Endothelial cell of umbilical vein (primary cell): ENCODE measurements at regions not wholly inside any gene's neighbourhood (a gene's known extent, or its start where the extent isn't known, plus 50 kb on each side); places are given as distances from the start of the nearest gene placed in this dataset.

Experiments used
- BruUV-seq: library from RNA; stranded (reverse); fragments of 400-500 nt; replicated peaks from 2 replicates; lab custom pipeline; 2021; lab: Mats Ljungman, UMichigan
- CTCF ChIA-PET: fragments of 300-600, 350-600 bp; sonication (Branson Sonifier 250); formaldehyde crosslinking; loops from one replicate; lab custom pipeline; 2021; ENCODE audit warnings: antibody characterized with exemption, inconsistent platforms; lab: Charles Lee
- POLR2A ChIA-PET: fragments of 300-600, 350-600 bp; sonication (Branson Sonifier 250); formaldehyde crosslinking; loops from one replicate; lab custom pipeline; 2021; ENCODE audit warnings: antibody characterized with exemption, inconsistent platforms; lab: Charles Lee
- DNase-seq: peaks from one replicate; pipeline ENCODE4 v3.0.0-alpha.2; 2011; ENCODE audit warnings: low read depth, low spot score
- FAIRE-seq: peaks from 2 replicates; lab custom pipeline; 2011; peaks lifted over from hg19 to GRCh38; lab: Jason Lieb, UNC
- H2AFZ ChIP-seq: 2 replicates; pipeline ENCODE4 v1.6.0; 2012; ENCODE audit warnings: low read depth, low read length, control low read depth, inconsistent platforms
- H3K27ac ChIP-seq: 2 replicates; pipeline ENCODE4 v1.5.1; 2011; ENCODE audit warnings: low read depth, mild to moderate bottlenecking, control low read depth, low read length, moderate library complexity; ENCODE audit not compliant: insufficient read depth
- H3K27me3 ChIP-seq, 2 experiments: 2 replicates each; pipeline versions ENCODE4 v1.6.0 to v1.6.1; 2011; ENCODE audit warnings: low read length in 2 of 2, mixed read lengths in 1 of 2; ENCODE audit not compliant: control insufficient read depth in 2 of 2, insufficient read depth in 2 of 2
- H3K36me3 ChIP-seq, 2 experiments: 2 replicates in 1 of 2; 3 replicates in 1 of 2; pipeline ENCODE4 v1.5.1; 2011; ENCODE audit warnings: low read length in 2 of 2, mild to moderate bottlenecking in 1 of 2, moderate library complexity in 1 of 2; ENCODE audit not compliant: control insufficient read depth in 2 of 2, insufficient read depth in 2 of 2; ENCODE audit errors: extremely low read depth in 1 of 2
- H3K4me1 ChIP-seq: 3 replicates; pipeline ENCODE4 v1.5.1; 2011; ENCODE audit warnings: mild to moderate bottlenecking, low read length; ENCODE audit not compliant: control insufficient read depth, insufficient read depth; ENCODE audit errors: extremely low read depth
- H3K4me2 ChIP-seq: 2 replicates; pipeline ENCODE4 v1.6.1; 2011; ENCODE audit warnings: low read length, control low read depth, mixed read lengths; ENCODE audit not compliant: insufficient read depth
- H3K4me3 ChIP-seq, 3 experiments: fragments of 200-600 bp in 1 of 3; sonication (generic), shearing (Covaris generic) in 1 of 3; replicated peaks in 1 of 3; 2 replicates each; pipeline ENCODE4 v1.5.1; 2011 to 2016; ENCODE audit warnings: control low read depth in 3 of 3, low read length in 3 of 3, mild to moderate bottlenecking in 2 of 3, inconsistent platforms in 1 of 3, low read depth in 1 of 3, moderate library complexity in 1 of 3; ENCODE audit not compliant: insufficient read depth in 1 of 3
- H3K79me2 ChIP-seq: 2 replicates; pipeline ENCODE4 v1.6.0; 2012; ENCODE audit warnings: low read length, inconsistent platforms; ENCODE audit not compliant: control insufficient read depth, insufficient read depth
- H3K9ac ChIP-seq: replicated peaks from 2 replicates; pipeline ENCODE3; 2011; ENCODE audit warnings: low read length, control low read depth; ENCODE audit not compliant: insufficient read depth; ENCODE audit errors: extremely low read depth
- H3K9me1 ChIP-seq: replicated peaks from 3 replicates; pipeline ENCODE4 v1.6.0; 2011; ENCODE audit warnings: mild to moderate bottlenecking, low read length; ENCODE audit not compliant: control insufficient read depth, insufficient read depth; ENCODE audit errors: extremely low read depth
- H3K9me3 ChIP-seq: replicated peaks from 2 replicates; pipeline ENCODE4 v1.5.1; 2012; ENCODE audit warnings: low read length, inconsistent platforms; ENCODE audit not compliant: control insufficient read depth, insufficient read depth
- H4K20me1 ChIP-seq: replicated peaks from 2 replicates; pipeline ENCODE3; 2011; ENCODE audit warnings: mild to moderate bottlenecking, low read length; ENCODE audit not compliant: control insufficient read depth, insufficient read depth; ENCODE audit errors: extremely low read depth
- EZH2 ChIP-seq: IDR thresholded peaks from 2 replicates; pipeline ENCODE4 v1.6.1; 2012; ENCODE audit warnings: borderline replicate concordance, low read depth, mild to moderate bottlenecking, moderate library complexity, low read length, inconsistent platforms; ENCODE audit not compliant: severe bottlenecking
- FOS ChIP-seq: IDR thresholded peaks from 2 replicates; pipeline ENCODE4 v1.6.1; 2011; ENCODE audit warnings: mild to moderate bottlenecking, low read length, moderate library complexity, borderline replicate concordance; ENCODE audit not compliant: insufficient read depth
- GATA2 ChIP-seq: IDR thresholded peaks from 2 replicates; pipeline ENCODE4 v1.7.0; 2011; ENCODE audit warnings: low read depth, mild to moderate bottlenecking, moderate library complexity, mixed read lengths, low read length; ENCODE audit not compliant: insufficient read length, insufficient read depth
- JUN ChIP-seq: IDR thresholded peaks from 2 replicates; pipeline ENCODE4 v1.6.1; 2011; ENCODE audit warnings: borderline replicate concordance, low read depth; ENCODE audit not compliant: insufficient read length, insufficient read depth
- MAX ChIP-seq: IDR thresholded peaks from 2 replicates; pipeline ENCODE4 v1.6.1; 2011; ENCODE audit not compliant: insufficient read depth, insufficient read length
- MYC ChIP-seq: IDR thresholded peaks from one replicate; pipeline ENCODE4 v1.6.1; 2011; ENCODE audit warnings: mild to moderate bottlenecking, low read depth, low read length
- POLR2A ChIP-seq: IDR thresholded peaks from 2 replicates; pipeline ENCODE4 v1.6.1; 2012; ENCODE audit warnings: low read depth, mild to moderate bottlenecking, control low read depth, low read length
- POLR2AphosphoS5 ChIP-seq: IDR thresholded peaks from 2 replicates; pipeline ENCODE4 v1.6.1; 2012; ENCODE audit warnings: low read depth, mild to moderate bottlenecking, control low read depth, low read length, moderate library complexity; ENCODE audit not compliant: insufficient read depth
- dilution Hi-C: fragments of 300-500 bp; cut with MboI; formaldehyde crosslinking; loops from one replicate; pipeline ENCODE4 v1.15.0; 2019; ENCODE audit warnings: low sequenced_read_pairs; ENCODE audit not compliant: extremely low pct_ligation_motif_present
- intact Hi-C: fragments of 100-400 bp; cut with micrococcal nuclease; formaldehyde crosslinking; loops from one replicate; pipeline ENCODE4 v1.10.0; 2022
- TF ChIP-seq, protein P1 (sequence below), 2 donors: IDR thresholded peaks; 1 replicate in 1 of 2; 2 replicates in 1 of 2; pipeline ENCODE4 v1.5.1; 2011; ENCODE audit warnings: low read length in 2 of 2, mild to moderate bottlenecking in 2 of 2, moderate library complexity in 2 of 2, control low read depth in 1 of 2, inconsistent platforms in 1 of 2, low read depth in 1 of 2; ENCODE audit not compliant: insufficient read depth in 1 of 2; ENCODE audit errors: extremely low read depth in 1 of 2

DNA sequence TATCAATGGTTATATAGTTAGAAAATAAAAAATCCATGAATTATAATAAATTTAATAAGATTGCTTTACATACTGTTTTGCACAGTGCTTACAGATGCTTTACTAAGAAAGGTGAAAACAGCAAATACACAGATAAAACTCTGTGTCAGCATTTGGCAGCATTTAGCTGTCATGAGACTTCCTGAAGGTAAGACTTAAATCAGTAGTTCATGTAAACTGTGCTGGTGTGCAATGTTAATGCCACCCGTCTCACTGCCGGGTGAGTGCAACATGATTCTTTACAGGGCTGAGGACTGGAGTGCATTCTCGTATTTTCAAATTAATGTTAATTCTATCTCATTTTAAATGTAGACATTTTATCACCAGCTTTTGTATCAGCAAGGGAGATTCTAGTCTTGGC is 326.2 kb upstream of the POT1 start:
- POLR2A ChIA-PET: no interaction called here

DNA sequence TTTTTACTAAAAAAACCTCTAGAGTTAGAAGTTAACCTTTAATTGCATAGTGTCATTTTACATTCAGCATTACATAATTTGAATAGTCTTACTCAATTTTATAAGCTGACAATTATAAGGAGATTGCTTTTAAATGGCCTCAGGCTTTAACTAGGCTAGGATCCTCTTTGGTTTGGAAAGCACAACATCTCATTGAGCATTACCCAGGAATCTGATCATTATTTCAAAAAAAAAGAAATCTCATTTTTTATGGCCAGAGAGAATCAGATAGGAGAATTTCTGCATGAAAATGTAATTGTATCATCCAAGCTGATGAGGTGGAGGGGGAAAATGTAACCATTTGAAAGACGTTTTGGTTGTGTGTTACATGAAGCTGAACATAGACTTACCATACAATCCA is 324.9 kb upstream of the POT1 start:
- no peak overlapping the region for H3K4me3 ChIP-seq
- H3K36me3 ChIP-seq: no peaks in the 10 kb centered on the region
- H3K79me2 ChIP-seq: no peaks in the 10 kb centered on the region
- no peaks in the 10 kb centered on the region for H3K9me1 ChIP-seq
- CTCF ChIA-PET: no interaction called here
- dilution Hi-C loops: no loop called here
- no peak for DNase-seq
- H3K27ac ChIP-seq: no peak overlapping the region
- TF ChIP-seq EZH2: no peak
- no peak for TF ChIP-seq MYC
- TF ChIP-seq GATA2: no peak
- no peak for TF ChIP-seq POLR2AphosphoS5
- TF ChIP-seq, protein P1, sequence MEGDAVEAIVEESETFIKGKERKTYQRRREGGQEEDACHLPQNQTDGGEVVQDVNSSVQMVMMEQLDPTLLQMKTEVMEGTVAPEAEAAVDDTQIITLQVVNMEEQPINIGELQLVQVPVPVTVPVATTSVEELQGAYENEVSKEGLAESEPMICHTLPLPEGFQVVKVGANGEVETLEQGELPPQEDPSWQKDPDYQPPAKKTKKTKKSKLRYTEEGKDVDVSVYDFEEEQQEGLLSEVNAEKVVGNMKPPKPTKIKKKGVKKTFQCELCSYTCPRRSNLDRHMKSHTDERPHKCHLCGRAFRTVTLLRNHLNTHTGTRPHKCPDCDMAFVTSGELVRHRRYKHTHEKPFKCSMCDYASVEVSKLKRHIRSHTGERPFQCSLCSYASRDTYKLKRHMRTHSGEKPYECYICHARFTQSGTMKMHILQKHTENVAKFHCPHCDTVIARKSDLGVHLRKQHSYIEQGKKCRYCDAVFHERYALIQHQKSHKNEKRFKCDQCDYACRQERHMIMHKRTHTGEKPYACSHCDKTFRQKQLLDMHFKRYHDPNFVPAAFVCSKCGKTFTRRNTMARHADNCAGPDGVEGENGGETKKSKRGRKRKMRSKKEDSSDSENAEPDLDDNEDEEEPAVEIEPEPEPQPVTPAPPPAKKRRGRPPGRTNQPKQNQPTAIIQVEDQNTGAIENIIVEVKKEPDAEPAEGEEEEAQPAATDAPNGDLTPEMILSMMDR (IDR thresholded peaks at IDR 0.05; ENCODE audit: extremely low read depth in 1 of 2, insufficient read depth in 1 of 2, low read depth in 1 of 2, low read length in 2 of 2): no peak
- no peak for TF ChIP-seq MAX
- TF ChIP-seq JUN: no peak
- TF ChIP-seq POLR2A: no peak
- TF ChIP-seq FOS: no peak
- H3K27me3 ChIP-seq: no peaks in the 10 kb centered on the region
- no TSS peak for BruUV-seq
- POLR2A ChIA-PET: no interaction called here
- H2AFZ ChIP-seq: no peak overlapping the region
- no peak overlapping the region for H3K4me2 ChIP-seq
- H3K9ac ChIP-seq: no peak overlapping the region
- FAIRE-seq: no peak
- no peaks in the 10 kb centered on the region for H3K9me3 ChIP-seq
- intact Hi-C loops: no loop called here
- H4K20me1 ChIP-seq: no peaks in the 10 kb centered on the region
- no peaks in the 10 kb centered on the region for H3K4me1 ChIP-seq

More for the DNA sequence above, 326.2 kb upstream of the POT1 start:
- Histone ChIP-seq H3K4me2 (no peak overlapping the region), H3K9me3 (no peaks in the 10 kb centered on the region), H2AFZ (no peak overlapping the region), H3K79me2 (no peaks in the 10 kb centered on the region), H3K36me3 (no peaks in the 10 kb centered on the region), H3K9me1 (no peaks in the 10 kb centered on the region), H3K4me1 (no peaks in the 10 kb centered on the region), H3K27me3 (no peaks in the 10 kb centered on the region), H3K27ac (no peak overlapping the region), H3K4me3 (no peak overlapping the region), H4K20me1 (no peaks in the 10 kb centered on the region), H3K9ac (no peak overlapping the region)
- CTCF ChIA-PET: interaction anchor here (1.3 kb wide), 1 partner anchor 10 kb away, joined by 3 read pairs; no protein-coding TSS in a partner anchor
- no peak for DNase-seq
- BruUV-seq: no TSS peak
- no peak for FAIRE-seq
- intact Hi-C loops: no loop called here
- TF ChIP-seq FOS (no peak), POLR2AphosphoS5 (no peak), MYC (no peak), POLR2A (no peak)
- dilution Hi-C loops: no loop called here
